Duodenal mucosa (tissue), 2 donors: ENCODE measurements at regions not wholly inside any gene's neighbourhood (a gene's known extent, or its start where the extent isn't known, plus 50 kb on each side); places are given as distances from the start of the nearest gene placed in this dataset.

Source experiments
- H3K27ac ChIP-seq: one replicate; pipeline ENCODE4 v1.7.0; 2013; ENCODE audit warnings: low read depth, low read length
- H3K27me3 ChIP-seq, 2 donors: one replicate each; pipeline ENCODE4 v1.7.0; 2013; ENCODE audit warnings: low read length in 2 of 2, control low read depth in 1 of 2; ENCODE audit not compliant: insufficient read depth in 2 of 2, control insufficient read depth in 1 of 2
- H3K36me3 ChIP-seq, 2 donors: one replicate each; pipeline ENCODE4 v1.7.0; 2013; ENCODE audit warnings: low read length in 2 of 2, control low read depth in 1 of 2; ENCODE audit not compliant: insufficient read depth in 2 of 2, control insufficient read depth in 1 of 2
- H3K4me1 ChIP-seq, 2 donors: one replicate each; pipeline ENCODE4 v1.7.0; 2013; ENCODE audit warnings: low read length in 2 of 2, control low read depth in 1 of 2; ENCODE audit not compliant: insufficient read depth in 2 of 2, control insufficient read depth in 1 of 2
- H3K4me3 ChIP-seq, 2 donors: one replicate each; pipeline ENCODE4 v1.7.0; 2013; ENCODE audit warnings: low read length in 2 of 2, low read depth in 1 of 2
- H3K9ac ChIP-seq, 2 donors: one replicate each; pipeline ENCODE4 v1.7.0; 2013; ENCODE audit warnings: low read length in 2 of 2, low read depth in 1 of 2
- H3K9me3 ChIP-seq, 2 donors: one replicate each; pipeline ENCODE4 v1.7.0; 2013; ENCODE audit warnings: low read length in 2 of 2, control low read depth in 1 of 2; ENCODE audit not compliant: control insufficient read depth in 1 of 2

DNA sequence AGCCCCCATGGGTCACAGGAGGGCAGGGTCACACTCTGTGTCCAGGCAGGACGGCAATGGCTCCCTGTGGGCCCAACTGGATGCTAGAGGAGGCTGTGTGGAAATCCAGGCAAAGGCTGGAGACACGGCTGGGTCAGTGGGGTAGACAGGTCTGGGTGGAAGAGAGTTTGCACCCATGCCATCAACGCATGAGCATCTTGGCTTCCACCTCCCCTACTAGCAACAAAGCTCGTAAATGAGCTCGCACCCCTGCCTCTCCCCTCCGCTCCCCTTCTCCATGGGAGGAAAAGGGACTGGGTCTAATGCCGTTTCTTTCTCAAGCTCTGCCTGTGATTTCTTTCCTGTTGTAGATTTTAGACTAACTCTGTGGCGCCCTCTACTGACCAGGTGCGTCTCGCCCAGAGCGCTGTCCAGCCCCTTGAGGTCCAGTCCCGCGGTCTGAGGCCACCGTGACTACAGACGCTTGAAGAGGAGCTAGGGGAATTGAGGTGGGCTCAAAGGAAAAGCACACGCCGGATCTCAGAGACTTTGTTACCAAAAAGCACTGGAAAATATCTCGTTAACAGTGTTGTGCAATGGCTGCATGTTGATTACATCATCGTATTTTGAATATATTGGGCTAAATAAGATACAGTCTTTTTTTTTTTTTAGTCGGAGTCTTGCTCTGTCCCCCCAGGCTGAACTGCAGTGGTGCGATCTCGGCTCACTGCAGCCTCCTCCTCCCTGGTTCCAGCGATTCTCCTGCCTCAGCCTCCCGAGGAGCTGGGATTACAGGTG, 50.7 kb upstream of the USP29 start:
- H3K9ac ChIP-seq = no peak overlapping the region
- H3K4me1 ChIP-seq = no peaks in the 10 kb centered on the region
- peaks cover 28 to 35% of the 10 kb centered on the region in 2 donors for H3K9me3 ChIP-seq
- no peaks in the 10 kb centered on the region for H3K27me3 ChIP-seq
- no peaks in the 10 kb centered on the region for H3K36me3 ChIP-seq
- no peak overlapping the region for H3K4me3 ChIP-seq
- H3K27ac ChIP-seq = no peak overlapping the region
